ENCODE measurements at regions not wholly inside any gene's neighbourhood (a gene's known extent, or its start where the extent isn't known, plus 50 kb on each side); places are given as distances from the start of the nearest gene placed in this dataset.

- TF ChIP-seq, protein P1, sequence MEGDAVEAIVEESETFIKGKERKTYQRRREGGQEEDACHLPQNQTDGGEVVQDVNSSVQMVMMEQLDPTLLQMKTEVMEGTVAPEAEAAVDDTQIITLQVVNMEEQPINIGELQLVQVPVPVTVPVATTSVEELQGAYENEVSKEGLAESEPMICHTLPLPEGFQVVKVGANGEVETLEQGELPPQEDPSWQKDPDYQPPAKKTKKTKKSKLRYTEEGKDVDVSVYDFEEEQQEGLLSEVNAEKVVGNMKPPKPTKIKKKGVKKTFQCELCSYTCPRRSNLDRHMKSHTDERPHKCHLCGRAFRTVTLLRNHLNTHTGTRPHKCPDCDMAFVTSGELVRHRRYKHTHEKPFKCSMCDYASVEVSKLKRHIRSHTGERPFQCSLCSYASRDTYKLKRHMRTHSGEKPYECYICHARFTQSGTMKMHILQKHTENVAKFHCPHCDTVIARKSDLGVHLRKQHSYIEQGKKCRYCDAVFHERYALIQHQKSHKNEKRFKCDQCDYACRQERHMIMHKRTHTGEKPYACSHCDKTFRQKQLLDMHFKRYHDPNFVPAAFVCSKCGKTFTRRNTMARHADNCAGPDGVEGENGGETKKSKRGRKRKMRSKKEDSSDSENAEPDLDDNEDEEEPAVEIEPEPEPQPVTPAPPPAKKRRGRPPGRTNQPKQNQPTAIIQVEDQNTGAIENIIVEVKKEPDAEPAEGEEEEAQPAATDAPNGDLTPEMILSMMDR (conservative IDR thresholded peaks at IDR 0.05; ENCODE audit: low read length): no peak
- H3K4me3 ChIP-seq (ENCODE audit: low read length): no peak overlapping the region
- no peak for DNase-seq (ENCODE audit: low read depth)
These were observed 305.1 kb downstream of the SLITRK1 start for GRCh38 chr13:83577183-83577582.

DNA sequence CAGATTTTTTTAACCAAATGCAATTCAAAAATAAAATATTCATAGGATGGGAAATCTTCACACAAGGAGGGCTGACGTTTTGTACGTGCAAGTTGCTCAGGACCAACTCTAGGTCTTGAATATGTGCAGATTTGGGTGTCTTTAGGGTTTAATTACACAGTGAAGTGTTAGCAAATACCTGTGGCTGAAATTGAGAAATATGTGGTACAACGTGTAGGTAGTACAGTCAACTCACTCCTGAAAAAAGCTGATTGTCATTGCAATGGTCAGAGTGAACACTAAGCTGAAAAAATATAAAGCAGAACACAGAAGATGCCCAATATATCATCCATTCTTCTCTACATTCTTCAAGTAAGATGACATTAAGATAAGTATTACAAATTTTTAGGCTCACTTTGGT lies 314.3 kb downstream of the SLITRK1 start:
- DNase-seq (ENCODE audit: low read depth): no peak
- TF ChIP-seq, protein P1 (conservative IDR thresholded peaks at IDR 0.05; ENCODE audit: low read length): no peak
- no peak overlapping the region for H3K4me3 ChIP-seq (ENCODE audit: low read length)

DNA sequence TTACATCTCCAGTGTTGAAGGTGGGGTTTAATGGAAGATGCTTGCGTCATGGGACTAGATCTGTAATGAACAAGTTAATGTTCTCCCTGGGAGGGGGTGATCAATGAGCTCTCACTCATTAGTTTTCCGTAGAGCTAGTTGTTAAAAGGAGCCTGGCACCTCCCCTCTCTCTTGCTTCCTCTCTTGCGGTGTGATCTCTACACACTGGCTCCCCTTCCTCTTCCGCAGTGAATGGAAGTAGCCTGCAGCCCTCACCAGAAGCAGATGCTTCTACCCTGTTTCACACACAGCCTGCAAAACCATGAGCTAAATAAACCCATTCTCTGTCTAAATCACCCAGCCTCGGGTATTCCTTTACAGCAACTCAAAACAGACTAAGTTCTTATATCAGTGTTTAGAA lies 318.8 kb downstream of the SLITRK1 start:
- TF ChIP-seq, protein P1 (conservative IDR thresholded peaks at IDR 0.05; ENCODE audit: low read length): no peak
- no peak overlapping the region for H3K4me3 ChIP-seq (ENCODE audit: low read length)
- DNase-seq (ENCODE audit: low read depth): no peak

DNA sequence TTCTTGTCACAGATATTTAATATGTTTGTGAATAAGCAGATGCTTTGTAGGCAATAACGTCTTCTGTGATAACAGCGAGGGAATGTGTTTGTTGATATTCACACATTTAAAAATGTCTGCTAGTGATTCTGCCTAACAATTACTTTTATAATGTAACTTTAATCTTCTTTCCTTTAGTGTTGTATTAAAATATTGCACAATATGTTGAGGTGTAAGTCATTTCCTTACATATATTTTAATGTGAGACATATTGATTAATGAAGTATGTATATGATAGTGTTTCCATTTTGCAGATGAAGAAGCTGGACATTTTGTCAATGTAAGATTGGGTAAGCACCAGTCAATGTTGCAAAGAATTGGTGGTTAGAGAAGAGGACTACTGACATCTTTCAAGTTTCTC lies 324.4 kb downstream of the SLITRK1 start:
- TF ChIP-seq, protein P1 (conservative IDR thresholded peaks at IDR 0.05; ENCODE audit: low read length): no peak
- no peak overlapping the region for H3K4me3 ChIP-seq (ENCODE audit: low read length)

GRCh38 chr13:83549671-83550070 lies 332.6 kb downstream of the SLITRK1 start:
- TF ChIP-seq, protein P1 (conservative IDR thresholded peaks at IDR 0.05; ENCODE audit: low read length): no peak
- no peak overlapping the region for H3K4me3 ChIP-seq (ENCODE audit: low read length)
- DNase-seq (ENCODE audit: low read depth): no peak

More for the DNA sequence above, 324.4 kb downstream of the SLITRK1 start:
- DNase-seq (ENCODE audit: low read depth): no peak

DNA sequence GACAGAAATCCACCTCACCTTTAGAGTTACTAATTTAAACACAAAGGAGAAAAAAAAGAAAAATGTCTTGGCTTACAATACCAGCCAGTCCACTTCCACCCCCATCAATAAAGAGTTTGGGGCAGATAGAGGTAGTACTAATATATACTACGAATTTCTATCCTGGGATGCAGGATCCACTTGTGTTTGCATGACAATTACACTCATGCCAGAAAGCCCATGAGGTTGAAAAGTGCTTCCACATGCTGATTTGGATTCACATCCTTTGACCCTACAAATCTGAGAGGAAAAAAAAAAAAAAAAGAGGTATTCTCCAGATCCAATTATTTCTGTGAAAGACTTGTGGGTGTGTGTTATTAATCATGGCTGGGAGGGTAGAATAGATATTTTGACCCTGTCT lies 335.2 kb downstream of the SLITRK1 start:
- no peak overlapping the region for H3K4me3 ChIP-seq (ENCODE audit: low read length)
- TF ChIP-seq, protein P1 (conservative IDR thresholded peaks at IDR 0.05; ENCODE audit: low read length): no peak
- DNase-seq (ENCODE audit: low read depth): no peak

- peak; percentile 40 for DNase-seq (ENCODE audit: low read depth)
- H3K4me3 ChIP-seq (ENCODE audit: low read length): no peak overlapping the region
- TF ChIP-seq, protein P1 (conservative IDR thresholded peaks at IDR 0.05; ENCODE audit: low read length): no peak
These were observed 335.8 kb downstream of the SLITRK1 start for GRCh38 chr13:83546476-83546875.

Measured in AG10803 (cell line).